ENCODE measurements at regions not wholly inside any gene's neighbourhood (a gene's known extent, or its start where the extent isn't known, plus 50 kb on each side); places are given as distances from the start of the nearest gene placed in this dataset.

- FAIRE-seq, result no peak
Observed at GRCh38 chr2:207236156-207236935, 70.6 kb upstream of the KLF7 start.

DNA sequence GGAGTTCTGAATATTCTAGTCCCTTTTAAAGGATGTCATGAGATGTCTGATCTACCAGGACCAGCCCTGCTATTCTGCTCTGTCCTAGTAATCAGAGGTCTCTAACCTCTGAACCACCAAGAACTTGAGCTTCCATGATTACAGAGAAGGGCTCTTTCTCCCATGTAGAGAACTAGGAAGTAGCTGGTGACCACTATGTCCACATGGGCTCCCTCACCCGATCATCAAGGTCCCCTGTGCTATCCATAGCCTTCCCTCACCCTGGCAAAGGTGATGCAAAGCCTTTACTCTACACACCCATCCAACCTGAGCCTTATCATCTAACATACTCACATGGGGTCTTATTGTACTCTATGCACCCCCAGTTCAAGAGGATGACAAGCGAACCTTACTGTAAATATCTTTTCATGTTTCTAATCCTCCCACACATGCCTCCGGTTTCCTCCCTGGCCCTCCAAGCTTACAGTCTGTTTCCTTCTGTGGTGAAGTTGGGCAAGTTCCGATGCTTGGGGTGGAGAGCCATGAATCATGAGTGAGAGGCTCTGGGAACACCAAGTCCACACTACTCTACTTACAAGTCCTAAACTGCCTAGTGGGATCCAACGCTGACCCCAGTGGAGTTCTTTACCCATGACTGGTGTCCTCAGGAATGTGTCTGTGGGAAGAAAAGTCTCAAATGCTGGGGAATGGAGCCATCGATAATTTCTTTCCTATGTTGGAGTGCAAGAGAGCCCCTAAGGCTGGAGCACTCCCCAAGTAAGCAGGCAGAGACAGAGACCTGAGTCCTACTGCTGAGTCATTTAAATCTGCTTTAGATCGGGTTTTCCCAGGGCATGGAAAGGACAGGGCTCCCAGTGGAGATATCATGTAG lies 73.3 kb upstream of the KLF7 start:
- FAIRE-seq, result no peak

DNA sequence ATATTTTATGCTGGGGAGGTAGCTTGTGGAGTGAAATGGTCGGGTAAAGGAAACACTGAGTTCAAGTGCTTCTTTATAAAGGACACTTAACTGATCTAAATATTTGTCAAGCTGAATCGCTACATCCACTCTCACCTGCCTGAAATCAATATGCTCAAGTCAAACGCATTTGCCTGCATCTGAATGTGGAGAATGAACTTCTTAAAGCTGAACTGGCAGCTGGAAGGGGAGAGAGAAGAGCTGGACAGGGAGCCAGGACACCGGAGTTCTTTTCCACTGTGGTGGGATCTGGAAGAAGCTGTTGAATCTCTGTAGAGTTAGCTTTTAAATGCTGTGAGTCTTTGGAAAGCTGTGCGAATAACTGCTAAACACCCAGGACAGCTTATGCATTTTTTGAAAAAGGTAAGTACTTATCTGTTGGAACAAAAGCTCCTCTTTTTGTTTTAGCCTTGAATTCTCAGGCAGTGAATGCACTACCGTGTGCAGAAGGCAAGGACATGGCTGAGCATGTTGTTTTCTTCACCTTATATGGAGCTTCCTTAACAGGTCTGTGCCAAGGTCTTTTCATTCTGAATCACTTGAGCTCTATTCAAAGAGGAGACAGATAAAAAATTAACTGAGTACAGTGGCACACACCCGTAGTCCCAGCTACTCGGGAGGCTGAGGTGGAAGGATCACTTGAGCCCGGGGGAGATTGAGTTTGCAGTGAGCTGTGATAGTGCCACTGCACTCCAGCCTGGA lies 74.2 kb upstream of the KLF7 start:
- no peak for FAIRE-seq

GRCh38 chr2:207240649-207241048 lies 74.9 kb upstream of the KLF7 start:
- no peak for FAIRE-seq

GRCh38 chr2:207241198-207241597 lies 75.5 kb upstream of the KLF7 start:
- FAIRE-seq, result no peak

- no peak for FAIRE-seq
Observed at GRCh38 chr2:207243601-207244000, 77.9 kb upstream of the KLF7 start.

DNA sequence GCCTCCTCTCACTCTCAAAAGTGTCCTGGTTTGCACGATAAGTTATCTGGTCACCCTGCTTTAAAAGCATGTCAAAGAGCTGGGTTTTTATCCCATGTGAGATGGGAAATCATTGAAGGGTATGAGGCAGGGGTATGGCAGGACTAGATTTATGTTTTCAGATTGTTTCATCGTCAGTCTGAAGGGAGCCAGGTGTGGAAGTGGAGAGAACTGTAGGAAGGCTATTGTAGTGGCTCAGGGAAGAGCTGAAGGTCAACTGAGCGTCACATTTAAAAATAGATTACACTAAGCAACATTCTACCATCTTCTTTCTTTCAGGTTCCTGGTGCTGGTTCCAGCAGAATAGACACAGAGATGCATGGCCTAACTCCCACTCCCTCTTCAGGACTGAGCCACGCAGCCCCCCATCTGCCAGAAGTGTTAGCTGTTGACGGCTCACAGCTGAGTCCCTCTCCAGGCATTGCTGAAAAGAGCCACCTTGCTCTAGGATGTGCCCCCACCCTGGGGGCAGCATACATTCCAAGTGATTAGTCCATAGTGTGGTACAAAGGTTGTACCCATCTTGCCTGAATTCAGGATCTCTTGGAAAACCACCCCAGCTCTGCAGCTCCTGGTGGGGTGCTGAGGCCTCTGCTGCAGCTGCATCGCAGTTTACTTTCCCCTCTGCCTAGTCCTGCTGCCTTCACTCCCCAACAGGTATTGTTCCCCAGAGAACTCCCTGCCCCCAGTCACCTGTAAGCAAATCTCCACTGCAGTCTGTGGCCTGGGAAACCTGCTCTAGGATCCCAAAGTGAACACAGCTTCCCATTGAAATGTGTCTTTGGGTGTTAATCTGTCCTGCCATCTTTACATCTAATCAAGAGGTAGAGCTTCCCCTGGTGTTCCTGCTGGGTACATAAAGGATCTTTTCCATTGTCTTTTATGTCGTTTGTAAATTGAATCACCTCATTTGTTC lies 79.5 kb upstream of the KLF7 start:
- no peak for FAIRE-seq

- FAIRE-seq, result no peak
Observed at GRCh38 chr2:207248702-207249377, 83.1 kb upstream of the KLF7 start.

GRCh38 chr2:207251022-207251421 lies 85.3 kb upstream of the KLF7 start:
- no peak for FAIRE-seq

DNA sequence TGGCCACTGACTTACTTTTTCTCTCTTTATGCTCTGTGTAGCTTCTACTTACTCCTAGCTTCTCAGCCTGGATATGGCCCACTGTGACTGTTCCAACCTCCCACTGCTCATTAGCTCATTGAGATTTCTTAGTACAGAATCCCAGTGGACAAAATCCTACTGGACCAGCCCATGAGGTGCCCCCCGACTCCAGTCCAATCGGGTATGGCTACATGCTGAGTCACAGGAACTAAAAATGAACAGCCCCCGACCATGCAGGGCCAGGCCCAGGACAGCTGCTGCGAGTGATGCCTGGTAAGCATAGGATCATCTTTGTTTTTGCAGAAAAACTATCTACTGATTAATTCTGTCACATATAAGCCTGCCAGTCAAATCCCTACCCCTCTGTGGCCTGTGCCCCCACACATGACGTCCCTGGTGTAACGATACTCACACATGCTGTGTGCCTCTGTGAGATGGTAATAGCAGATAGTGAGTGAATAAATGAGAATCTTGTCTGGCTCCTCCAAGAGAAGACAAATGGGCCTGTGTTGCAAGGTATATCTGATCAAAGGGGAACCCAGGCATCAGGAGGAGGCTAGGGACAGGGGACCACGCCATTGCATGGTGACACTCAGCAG lies 85.9 kb upstream of the KLF7 start:
- FAIRE-seq, result no peak

DNA sequence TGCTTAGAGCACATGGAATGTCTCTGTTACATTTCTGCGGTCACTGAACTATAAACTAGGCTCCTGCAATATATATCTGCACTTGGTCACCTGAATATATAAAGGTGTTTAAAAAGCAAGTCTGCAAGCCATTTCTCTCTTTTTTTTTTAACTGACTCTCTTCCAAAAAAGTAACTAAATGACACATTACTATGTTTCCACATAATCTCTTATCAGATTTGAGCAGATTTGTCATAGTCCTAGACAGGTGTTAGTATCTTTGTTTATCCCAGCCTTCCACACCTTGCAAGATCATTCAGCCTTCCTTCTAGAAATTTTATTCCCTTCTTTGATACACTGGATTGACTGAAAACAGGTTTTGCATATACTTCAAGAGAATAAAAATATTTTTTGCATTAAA lies 86.7 kb upstream of the KLF7 start:
- FAIRE-seq, result no peak

DNA sequence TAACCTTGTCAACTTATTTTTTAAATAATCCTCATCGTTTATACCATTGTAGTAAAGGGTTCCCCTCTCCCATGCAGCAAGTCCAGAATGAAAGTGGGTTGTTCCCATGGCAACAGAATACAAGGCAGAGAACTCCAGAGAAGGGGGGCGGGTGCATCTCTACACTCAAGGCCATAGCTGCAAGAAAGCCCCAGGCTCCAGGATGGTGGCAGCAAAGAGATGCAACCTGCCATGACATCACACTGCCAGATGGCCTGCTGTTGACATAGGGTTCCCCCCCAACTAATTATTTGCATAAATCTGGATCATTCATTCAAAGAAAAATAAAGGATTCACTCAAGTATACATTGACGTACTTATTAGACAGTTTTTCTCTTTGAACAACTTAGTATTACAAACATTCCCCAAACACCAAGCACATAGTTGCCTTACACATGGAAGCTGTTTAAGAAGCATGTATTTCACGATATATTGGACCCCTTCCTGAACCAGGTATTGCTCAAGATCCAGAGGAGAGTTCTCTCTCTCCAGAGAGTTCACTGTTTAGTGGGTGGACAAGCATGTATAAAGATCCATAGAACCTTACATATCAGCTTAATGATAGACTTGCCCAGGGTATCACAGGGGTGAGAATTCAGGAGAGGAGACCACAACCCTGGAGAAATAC lies 87.4 kb upstream of the KLF7 start:
- no peak for FAIRE-seq

DNA sequence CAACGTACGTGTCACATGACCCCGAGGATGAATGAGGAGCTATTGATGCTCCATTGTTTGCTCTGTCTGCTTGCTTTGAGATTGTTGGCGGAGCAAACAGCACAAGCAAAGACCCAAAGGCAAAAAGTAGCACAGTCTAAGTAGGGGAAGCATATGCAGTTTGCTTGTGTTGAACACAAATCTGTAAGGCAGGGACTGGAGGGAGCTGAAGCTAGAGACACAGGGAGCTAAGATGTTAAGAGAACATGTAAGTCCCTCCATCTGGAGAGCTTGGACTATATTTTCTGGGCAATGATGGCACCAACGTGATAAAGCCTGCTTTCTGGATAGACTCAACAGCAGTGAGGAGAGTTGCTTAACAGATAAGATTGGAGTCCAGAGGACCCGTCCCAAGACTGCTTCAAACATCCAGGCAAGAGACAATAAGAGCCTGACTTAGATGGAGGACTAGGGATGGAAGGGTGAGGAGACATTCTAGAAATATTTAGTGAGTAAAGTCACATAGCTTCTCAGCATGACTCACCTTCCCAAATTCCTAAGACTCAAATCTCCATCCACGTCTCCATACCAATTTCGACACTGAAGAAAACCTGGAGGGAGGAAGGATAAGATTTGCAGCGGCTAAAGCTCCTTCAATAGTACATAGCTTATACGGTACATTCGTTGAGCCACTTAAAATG lies 88.1 kb upstream of the KLF7 start:
- FAIRE-seq, result no peak

DNA sequence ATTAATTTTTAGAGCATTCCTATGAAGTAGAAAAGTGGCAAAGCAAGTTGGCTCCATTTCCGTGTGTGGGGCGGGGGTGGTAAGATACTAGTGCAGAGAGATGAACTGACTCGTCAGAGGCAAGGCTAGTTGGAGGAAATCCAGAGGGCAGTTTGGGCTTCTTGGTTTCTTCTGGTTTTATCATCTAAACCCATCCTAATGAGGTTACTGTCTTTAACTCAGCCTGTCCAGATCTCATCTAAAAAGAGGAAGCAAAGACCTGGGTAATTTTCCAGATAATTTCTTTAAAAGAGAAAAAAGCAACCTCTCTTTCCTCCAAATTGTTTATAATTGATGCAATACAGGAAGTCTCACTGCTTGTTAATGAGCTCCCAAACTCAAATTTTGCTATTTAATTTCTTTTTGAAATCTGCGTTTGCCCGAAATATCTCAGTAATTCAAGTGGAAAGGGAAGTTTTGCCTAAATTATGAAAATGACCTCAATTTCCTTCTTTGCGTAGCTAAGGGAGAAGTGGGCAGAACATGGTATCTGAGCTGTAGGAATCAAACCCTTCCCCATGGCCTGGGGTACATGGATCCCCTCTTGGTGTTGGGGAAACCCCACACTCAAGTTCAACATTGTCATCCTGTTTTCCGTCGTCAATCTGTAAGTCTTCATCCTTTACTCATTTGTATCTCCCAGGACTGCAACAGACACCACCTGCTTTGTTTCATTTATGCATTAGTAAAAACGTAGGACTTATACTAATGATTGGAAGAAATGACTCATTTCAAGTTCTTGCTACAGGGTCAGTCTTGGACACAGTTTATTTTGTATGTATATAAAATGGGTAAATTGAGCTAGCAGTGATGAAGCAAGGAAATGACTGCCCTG lies 89.1 kb upstream of the KLF7 start:
- no peak for FAIRE-seq

- FAIRE-seq, result no peak
Observed at GRCh38 chr2:207255565-207256470, 90.1 kb upstream of the KLF7 start.

- no peak for FAIRE-seq
Observed at GRCh38 chr2:207256476-207257207, 90.9 kb upstream of the KLF7 start.

Measured in islet of Langerhans (tissue), 1 donor.